ENCODE measurements at regions not wholly inside any gene's neighbourhood (a gene's known extent, or its start where the extent isn't known, plus 50 kb on each side); places are given as distances from the start of the nearest gene placed in this dataset.
A peak's percentile ranks its signal among the peaks of the same experiment; 100 is the strongest.

DNA sequence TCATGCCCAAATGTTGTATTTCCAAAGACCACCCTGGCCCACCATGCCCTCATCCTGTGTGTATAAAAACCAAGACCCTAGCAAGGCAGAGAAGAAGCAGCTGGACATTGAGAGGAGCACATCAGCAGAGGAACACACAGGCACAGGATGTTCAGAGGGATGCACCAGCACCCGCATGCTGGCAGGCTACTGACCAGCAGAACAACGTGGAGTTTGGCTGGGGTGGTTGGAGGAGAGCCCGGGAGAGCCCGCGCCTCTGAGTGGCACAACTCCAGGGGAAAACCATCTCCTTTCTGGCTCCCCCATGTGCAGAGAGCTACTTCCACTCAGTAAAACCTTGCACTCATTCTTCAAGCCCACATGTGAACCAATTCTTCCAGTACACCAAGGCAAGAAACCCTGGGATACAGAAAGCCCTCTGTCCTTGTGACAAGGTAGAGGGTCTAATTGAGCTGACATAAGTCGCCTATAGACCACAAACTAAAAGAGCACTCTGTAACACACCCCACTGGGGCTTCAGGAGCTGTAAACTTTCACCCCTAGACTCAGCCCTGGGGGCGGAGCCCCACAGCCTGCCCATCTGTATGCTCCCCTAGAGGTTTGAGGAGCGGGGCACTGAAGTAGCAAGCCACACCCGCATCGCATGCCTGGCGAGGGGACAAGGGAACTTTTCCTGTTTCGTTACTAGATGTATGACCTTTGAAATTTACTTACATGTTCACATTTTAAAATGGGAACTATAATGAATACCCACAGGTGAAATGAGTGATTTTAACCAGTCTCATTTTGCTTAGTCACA is 831.5 kb upstream of the CITED2 start:
- intact Hi-C loops (cut with DNase I): no loop called here
- H3K4me3 ChIP-seq: no peak overlapping the region
- ATAC-seq (no peak), DNase-seq (no peak)
- H3K4me1 ChIP-seq: peaks cover 2 to 29% (median 18%) of the 10 kb centered on the region in 12 donors
- H3K36me3 ChIP-seq: no peaks in the 10 kb centered on the region
- TF ChIP-seq, protein P1, sequence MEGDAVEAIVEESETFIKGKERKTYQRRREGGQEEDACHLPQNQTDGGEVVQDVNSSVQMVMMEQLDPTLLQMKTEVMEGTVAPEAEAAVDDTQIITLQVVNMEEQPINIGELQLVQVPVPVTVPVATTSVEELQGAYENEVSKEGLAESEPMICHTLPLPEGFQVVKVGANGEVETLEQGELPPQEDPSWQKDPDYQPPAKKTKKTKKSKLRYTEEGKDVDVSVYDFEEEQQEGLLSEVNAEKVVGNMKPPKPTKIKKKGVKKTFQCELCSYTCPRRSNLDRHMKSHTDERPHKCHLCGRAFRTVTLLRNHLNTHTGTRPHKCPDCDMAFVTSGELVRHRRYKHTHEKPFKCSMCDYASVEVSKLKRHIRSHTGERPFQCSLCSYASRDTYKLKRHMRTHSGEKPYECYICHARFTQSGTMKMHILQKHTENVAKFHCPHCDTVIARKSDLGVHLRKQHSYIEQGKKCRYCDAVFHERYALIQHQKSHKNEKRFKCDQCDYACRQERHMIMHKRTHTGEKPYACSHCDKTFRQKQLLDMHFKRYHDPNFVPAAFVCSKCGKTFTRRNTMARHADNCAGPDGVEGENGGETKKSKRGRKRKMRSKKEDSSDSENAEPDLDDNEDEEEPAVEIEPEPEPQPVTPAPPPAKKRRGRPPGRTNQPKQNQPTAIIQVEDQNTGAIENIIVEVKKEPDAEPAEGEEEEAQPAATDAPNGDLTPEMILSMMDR (IDR thresholded peaks at IDR 0.05): no peak
- TF ChIP-seq POLR2A (IDR thresholded peaks at IDR 0.05): no peak
- H3K27ac ChIP-seq: no peak overlapping the region
- no peaks in the 10 kb centered on the region for H3K9me3 ChIP-seq
- no peaks in the 10 kb centered on the region for H3K27me3 ChIP-seq
- 70 to 85% (median 79%) methylated on average over 12 of the region's 12 CpGs for WGBS, 4 donors

DNA sequence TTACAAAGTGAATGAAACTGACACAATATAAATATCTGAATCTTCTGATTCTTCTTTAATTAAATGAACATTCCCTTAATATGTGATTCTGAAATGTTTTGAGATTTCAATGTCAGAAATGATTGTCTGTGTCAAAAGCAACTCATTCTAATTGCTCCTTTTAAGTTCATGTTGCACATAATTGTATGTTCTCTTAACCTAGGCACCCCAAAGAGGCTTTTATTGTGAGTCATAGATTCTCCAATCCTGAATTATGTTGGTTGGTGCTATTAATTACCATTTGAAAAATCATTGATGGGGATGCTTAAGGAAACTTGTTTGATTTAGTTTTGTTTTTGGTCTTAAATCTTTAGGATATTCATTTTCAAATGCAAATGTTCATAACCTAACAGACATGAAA is 829.7 kb upstream of the CITED2 start:
- Histone ChIP-seq H3K36me3 (no peaks in the 10 kb centered on the region), H3K4me1 (peaks cover 2 to 29% (median 18%) of the 10 kb centered on the region in 12 donors), H3K4me3 (no peak overlapping the region), H3K9me3 (no peaks in the 10 kb centered on the region), H3K27me3 (no peaks in the 10 kb centered on the region), H3K27ac (peak overlapping the region in 2 of 12 donors; percentile 2 to 44)
- DNase-seq: no peak
- ATAC-seq: no peak
- intact Hi-C loops (cut with DNase I): no loop called here
- TF ChIP-seq, protein P1 (IDR thresholded peaks at IDR 0.05): no peak
- no peak for TF ChIP-seq POLR2A (IDR thresholded peaks at IDR 0.05)

DNA sequence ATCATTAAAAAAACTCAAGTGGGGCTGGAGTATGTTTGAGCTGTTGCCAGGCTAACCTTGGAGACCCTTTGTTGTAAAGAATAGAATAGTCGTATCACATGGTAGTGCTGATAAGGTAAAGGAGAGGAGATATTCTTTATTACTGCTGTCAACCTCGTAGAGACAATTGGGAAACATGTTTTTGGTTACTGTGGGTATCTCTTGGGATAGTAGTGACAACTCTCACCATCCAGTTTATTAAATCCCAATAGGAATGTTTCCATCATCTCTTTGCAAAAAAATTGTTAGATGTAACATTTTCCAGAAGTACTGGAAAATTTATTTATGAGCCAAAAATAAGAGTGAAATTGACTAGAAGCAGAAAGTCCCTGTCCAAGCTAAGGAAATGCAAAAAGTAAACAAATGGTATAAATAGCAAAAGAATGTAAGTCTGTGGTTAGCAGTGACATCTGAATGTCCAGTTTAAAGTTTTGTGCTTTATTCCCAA is 829.3 kb upstream of the CITED2 start:
- Histone ChIP-seq H3K36me3 (no peaks in the 10 kb centered on the region), H3K27me3 (no peaks in the 10 kb centered on the region), H3K27ac (peak overlapping the region in 5 of 12 donors; percentile 6 to 44 (median 13)), H3K4me1 (peaks cover 2 to 29% (median 18%) of the 10 kb centered on the region in 12 donors), H3K4me3 (no peak overlapping the region), H3K9me3 (no peaks in the 10 kb centered on the region)
- WGBS, 4 donors: 7 to 14% (median 14%) methylated on average over 2 of the region's 2 CpGs
- DNase-seq: no peak
- ATAC-seq: no peak
- intact Hi-C loops (cut with DNase I): no loop called here
- TF ChIP-seq POLR2A (IDR thresholded peaks at IDR 0.05): no peak
- TF ChIP-seq, protein P1 (IDR thresholded peaks at IDR 0.05): no peak

DNA sequence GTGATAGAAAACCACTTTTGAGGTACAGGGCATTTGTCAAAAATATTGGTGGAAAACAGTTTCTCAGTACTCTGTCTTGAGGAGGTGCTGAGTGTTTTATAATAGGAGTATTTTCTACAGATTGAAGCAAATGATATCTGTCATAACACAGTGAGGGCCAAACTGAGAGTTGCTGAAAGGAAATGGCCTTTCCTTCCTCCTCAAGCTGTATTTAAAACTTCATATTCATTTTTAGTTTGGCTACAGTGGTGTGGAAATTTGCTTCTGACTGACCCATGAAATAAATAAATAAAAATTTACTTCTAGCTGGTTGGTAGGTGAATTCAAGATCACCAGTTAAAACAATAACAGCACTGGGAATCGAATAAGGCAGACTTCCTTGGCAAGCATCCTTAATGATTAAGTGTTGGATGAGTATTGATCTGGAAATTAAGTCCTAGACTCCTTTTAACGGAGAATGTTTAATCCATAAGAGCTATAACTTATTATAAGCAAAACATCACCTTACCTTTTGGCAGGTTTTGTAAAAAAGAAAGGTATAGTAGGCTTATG is 828.6 kb upstream of the CITED2 start:
- Histone ChIP-seq H3K27ac (peak overlapping the region in 4 of 12 donors; percentile 12 to 44 (median 28)), H3K27me3 (no peaks in the 10 kb centered on the region), H3K4me3 (no peak overlapping the region), H3K9me3 (no peaks in the 10 kb centered on the region), H3K4me1 (peaks cover 2 to 23% (median 17%) of the 10 kb centered on the region in 12 donors), H3K36me3 (no peaks in the 10 kb centered on the region)
- intact Hi-C loops (cut with DNase I): no loop called here
- TF ChIP-seq, protein P1 (IDR thresholded peaks at IDR 0.05): no peak
- TF ChIP-seq POLR2A (IDR thresholded peaks at IDR 0.05): no peak
- 58 to 70% (median 65%) methylated on average over 2 of the region's 2 CpGs for WGBS, 4 donors
- ATAC-seq (peak in 1 of 4 donors; percentile 36), DNase-seq (no peak)

Data from heart left ventricle (tissue), 16 donors.